ACHN (cell line): ENCODE measurements at regions not wholly inside any gene's neighbourhood (a gene's known extent, or its start where the extent isn't known, plus 50 kb on each side); places are given as distances from the start of the nearest gene placed in this dataset.

Experiments
- DNase-seq: peaks from one replicate; pipeline ENCODE4 v3.0.0-alpha.2; 2015
- in situ Hi-C: cut with HindIII; loops from 2 replicates; pipeline ENCODE4 v1.10.0; 2017; ENCODE audit warnings: low sequenced_read_pairs, low pct_ligation_motif_present, low pct_unique_long_range_greater_than_20kb

- in situ Hi-C loops = no loop called here
- no peak for DNase-seq
Measured at GRCh38 chr2:14684516-14684915, 52.0 kb downstream of the LRATD1 start.

- in situ Hi-C loops = no loop called here
- DNase-seq = no peak
Measured at GRCh38 chr2:14690926-14691325, 58.4 kb downstream of the LRATD1 start.

DNA sequence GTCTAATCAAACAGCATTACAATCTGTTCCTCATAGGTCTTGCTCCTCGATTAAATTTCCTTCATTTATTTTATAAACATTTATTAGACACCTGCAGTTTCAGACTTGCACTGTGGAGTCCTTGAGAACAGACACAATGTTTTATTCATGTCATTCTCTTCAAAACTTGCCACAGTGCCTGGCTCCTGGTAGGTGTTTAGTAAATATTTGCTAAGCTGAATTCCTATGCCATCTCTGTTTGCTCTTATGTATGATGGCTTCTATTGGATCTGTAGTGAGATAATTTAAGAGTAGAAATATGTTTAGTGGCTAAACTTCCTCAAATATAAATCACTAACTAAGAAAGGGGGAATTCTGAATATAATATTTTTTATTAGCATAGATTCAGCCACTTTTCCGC, 61.4 kb downstream of the LRATD1 start:
- in situ Hi-C loops = no loop called here
- no peak for DNase-seq

- in situ Hi-C loops = no loop called here
- no peak for DNase-seq
Measured at GRCh38 chr2:14700753-14701152, 68.2 kb downstream of the LRATD1 start.

DNA sequence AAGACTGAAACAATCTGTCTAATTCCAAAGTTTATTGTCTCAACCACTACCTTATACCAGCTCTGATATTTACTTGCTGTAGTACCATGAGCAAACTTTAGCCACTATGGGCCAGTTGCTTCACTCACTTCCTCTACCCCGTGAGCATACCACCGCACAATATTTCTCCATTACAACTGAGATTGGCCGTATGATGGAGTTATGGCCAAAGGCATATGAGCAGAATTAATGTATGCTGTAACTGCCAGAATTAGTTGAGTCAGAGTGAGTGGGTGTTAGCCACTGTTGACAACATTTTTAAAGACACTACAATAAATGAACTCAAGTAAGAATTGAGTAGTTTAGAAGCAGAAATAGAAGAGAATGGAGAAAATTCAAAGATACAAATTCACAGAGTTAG, 69.7 kb downstream of the LRATD1 start:
- no peak for DNase-seq
- in situ Hi-C loops = no loop called here

GRCh38 chr2:14706201-14706600, 73.7 kb downstream of the LRATD1 start:
- in situ Hi-C loops = no loop called here
- no peak for DNase-seq

GRCh38 chr2:14712111-14712510, 79.6 kb downstream of the LRATD1 start:
- in situ Hi-C loops = no loop called here
- DNase-seq = no peak

- in situ Hi-C loops = no loop called here
- DNase-seq = no peak
Measured at GRCh38 chr2:14713248-14713647, 80.7 kb downstream of the LRATD1 start.

GRCh38 chr2:14715600-14715999, 83.1 kb downstream of the LRATD1 start:
- in situ Hi-C loops = no loop called here
- no peak for DNase-seq

DNA sequence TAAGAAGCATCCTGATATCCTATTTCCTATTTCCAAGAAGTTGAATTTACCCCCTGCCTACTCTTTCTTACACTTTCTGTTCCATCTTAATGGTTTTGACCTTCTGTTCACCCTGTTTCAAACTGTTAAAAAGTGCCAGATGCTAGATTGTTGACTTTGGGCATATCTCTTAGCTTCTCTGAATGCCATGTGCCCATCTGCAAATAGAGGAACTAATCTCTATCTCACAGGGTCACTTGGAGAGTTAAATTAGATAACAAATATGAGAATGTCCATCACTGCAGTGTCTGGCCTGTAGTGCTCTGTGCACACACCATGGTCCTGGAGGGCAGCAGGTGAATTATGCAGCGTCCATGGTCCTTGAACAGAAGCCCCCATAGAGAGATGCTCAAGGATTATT, 83.8 kb downstream of the LRATD1 start:
- no peak for DNase-seq
- in situ Hi-C loops = no loop called here

- in situ Hi-C loops = no loop called here
- no peak for DNase-seq
Measured at GRCh38 chr2:14717131-14717530, 84.6 kb downstream of the LRATD1 start.

GRCh38 chr2:14720319-14720718, 87.8 kb downstream of the LRATD1 start:
- no peak for DNase-seq
- in situ Hi-C loops = no loop called here

DNA sequence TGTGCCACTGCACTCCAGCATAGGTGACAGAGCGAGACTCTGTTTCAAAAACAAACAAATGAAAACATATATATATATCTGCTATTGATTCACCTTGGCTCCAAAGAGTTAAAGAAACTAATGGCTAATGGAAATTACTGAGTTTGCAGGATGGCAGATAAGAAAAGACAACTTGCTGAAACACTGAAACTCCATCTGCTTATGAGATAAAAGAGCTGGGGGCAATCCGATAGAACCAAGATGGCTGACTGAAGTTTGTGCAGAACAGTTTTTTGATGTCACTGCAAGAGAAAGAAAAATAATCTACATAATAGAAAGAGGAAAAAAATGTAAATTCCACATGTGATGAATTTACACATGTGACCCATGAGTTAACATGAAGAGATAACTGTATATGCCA, 88.2 kb downstream of the LRATD1 start:
- no peak for DNase-seq
- in situ Hi-C loops = no loop called here

- in situ Hi-C loops = no loop called here
- DNase-seq = no peak
Measured at GRCh38 chr2:14722904-14723570, 90.5 kb downstream of the LRATD1 start.

DNA sequence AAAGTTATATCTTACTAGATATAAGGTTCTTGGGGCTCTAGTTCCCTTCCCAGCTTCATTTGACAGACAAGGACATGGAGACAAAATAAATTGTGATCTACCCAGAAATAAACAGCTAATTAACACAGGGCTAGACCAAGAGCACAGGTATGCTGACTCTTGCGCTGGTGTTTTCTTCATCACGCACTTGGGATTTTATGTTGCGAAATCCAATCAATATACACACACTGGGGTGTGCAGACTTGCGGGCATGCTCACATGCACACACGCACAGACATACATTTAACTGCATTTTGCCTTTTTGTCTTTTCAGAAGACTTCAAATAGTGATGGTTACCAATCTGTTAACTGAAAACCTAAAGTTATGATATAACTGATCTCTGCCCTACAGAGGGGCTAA, 91.2 kb downstream of the LRATD1 start:
- in situ Hi-C loops = no loop called here
- DNase-seq = no peak

- DNase-seq = no peak
- in situ Hi-C loops = no loop called here
Measured at GRCh38 chr2:14735696-14736095, 103.2 kb downstream of the LRATD1 start.

DNA sequence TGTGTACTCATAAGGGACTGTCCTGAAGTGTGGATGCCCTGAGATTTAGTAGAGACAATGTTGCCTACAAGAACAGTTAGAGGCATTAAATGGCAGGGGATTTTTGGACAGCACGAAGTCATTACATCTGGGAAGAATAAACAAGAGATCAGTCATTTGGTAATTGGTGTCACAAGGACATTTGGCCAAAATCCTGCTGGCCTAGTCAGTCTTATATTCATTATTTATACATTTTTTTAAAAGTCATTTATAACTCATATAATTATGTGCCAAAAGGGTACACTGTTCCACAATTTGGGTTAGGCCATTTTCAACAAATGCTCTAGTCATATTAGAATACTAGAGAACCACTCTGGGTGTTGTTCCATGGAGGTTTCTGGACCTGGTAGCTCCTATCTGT, 104.7 kb downstream of the LRATD1 start:
- DNase-seq = no peak
- in situ Hi-C loops = no loop called here

- no peak for DNase-seq
- in situ Hi-C loops = no loop called here
Measured at GRCh38 chr2:14743861-14744260, 111.3 kb downstream of the LRATD1 start.

DNA sequence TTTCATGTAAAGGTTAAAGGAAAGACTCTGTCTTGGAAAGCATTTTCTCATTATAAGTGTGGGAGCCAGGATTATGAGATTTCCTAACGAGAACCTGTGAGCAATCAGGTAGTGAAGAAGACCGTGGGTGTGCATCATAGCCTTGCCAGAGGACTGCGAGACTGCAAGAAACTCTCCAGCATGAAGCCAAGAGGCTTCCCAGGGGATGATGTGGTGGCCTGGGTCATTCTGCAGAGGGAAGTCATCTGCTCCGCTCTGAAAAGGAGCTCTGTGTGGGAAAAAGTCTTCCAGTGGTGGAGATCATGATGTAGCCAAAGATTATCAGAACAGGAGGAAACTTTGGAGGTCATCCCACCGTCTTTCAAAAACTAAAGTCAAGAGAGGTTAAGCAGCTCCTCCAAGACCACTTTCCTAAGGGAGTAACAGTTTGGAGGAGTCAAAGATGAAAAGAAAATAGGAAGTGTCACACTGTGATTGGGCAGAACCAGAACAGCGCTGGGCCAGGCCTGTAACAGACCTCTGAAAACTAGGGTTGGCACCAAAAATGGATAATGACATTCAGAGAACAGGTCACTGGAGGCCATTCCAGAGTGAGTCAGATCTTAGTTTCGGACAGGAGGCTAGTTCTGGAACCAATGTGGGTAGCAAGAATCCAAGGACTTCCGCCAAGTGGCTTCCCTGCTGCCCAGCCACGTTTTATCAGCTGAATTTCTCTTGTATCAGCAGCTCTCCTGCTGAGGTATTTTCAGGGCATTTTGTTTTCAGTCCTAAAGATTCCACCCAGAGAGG, 113.0 kb downstream of the LRATD1 start:
- in situ Hi-C loops = no loop called here
- DNase-seq = no peak

DNA sequence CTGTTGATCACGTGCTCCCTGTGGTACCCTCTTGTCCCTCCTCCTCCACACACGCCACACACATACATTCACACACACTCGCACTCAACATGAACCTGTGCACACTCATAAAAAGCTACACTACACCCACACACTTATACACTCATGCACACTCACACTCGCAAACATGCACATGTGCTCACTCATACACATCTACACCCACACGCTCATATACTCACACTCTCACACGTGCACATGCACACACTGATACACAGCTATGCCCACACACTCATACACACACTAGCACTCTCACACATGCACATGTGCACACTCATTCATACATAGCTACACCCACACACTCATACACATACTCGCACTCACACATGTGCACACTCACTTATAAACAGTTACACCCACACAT, 113.6 kb downstream of the LRATD1 start:
- in situ Hi-C loops = no loop called here
- no peak for DNase-seq
